ENCODE measurements at regions not wholly inside any gene's neighbourhood (a gene's known extent, or its start where the extent isn't known, plus 50 kb on each side); places are given as distances from the start of the nearest gene placed in this dataset.
"Not testable (repeated sequence)": the region's sequence is repeated elsewhere in the genome, so short reads cannot be mapped to it uniquely, and the experiment has no call there.

GRCh38 chr2:228575897-228576296 is 394.4 kb upstream of the SPHKAP start:
- H3K9me3 ChIP-seq (ENCODE audit: control insufficient read depth, insufficient read depth, low read depth, low read length): 0 out of 2 replicates have a peak, but pooled peaks cover 3% of the 10 kb centered on the region
- TF ChIP-seq POLR2AphosphoS5 (IDR thresholded peaks at IDR 0.05; ENCODE audit: low read depth, low read length) (no peak), REST (IDR thresholded peaks at IDR 0.05; ENCODE audit: insufficient read depth in 1 of 2, low read depth in 2 of 2, low read length in 1 of 2) (no peak), CTCF (IDR thresholded peaks at IDR 0.05) (no peak), SIN3A (IDR thresholded peaks at IDR 0.05; ENCODE audit: borderline replicate concordance, insufficient read depth, low read depth, low read length) (no peak), TCF7L2 (IDR thresholded peaks at IDR 0.05; ENCODE audit: low read depth, low read length) (no peak)
- H3K27me3 ChIP-seq (ENCODE audit: control insufficient read depth, insufficient read depth, low read length): no peaks in the 10 kb centered on the region
- H3K27ac ChIP-seq (ENCODE audit: low read length): no peak overlapping the region
- CTCF ChIA-PET: no interaction called here
- DNase-seq (ENCODE audit: low read depth, low spot score) (no peak), ATAC-seq (no peak)
- intact Hi-C loops (cut with micrococcal nuclease; ENCODE audit: unreplicated experiment): no loop called here
- no peaks in the 10 kb centered on the region for H3K4me1 ChIP-seq (ENCODE audit: control insufficient read depth, insufficient read depth, low read length)
- in situ Hi-C loops (cut with HindIII; ENCODE audit: low pct_unique_long_range_greater_than_20kb, low sequenced_read_pairs): no loop called here
- H3K4me3 ChIP-seq (ENCODE audit: low read depth in 2 of 2, low read length in 2 of 2): no peak overlapping the region
- POLR2A ChIA-PET: no interaction called here
- no TSS peak for BruUV-seq (replicated peaks)
- no peaks in the 10 kb centered on the region for H3K36me3 ChIP-seq (ENCODE audit: control insufficient read depth, insufficient read depth, low read length)

- in situ Hi-C loops (cut with HindIII; ENCODE audit: low pct_unique_long_range_greater_than_20kb, low sequenced_read_pairs); CTCF ChIA-PET; POLR2A ChIA-PET: not testable (repeated sequence)
Measured at GRCh38 chr2:228568275-228568674, 386.8 kb upstream of the SPHKAP start.

GRCh38 chr2:228561816-228562215 is 380.3 kb upstream of the SPHKAP start:
- no peak for ATAC-seq
- DNase-seq (ENCODE audit: low read depth, low spot score): no peak
- Histone ChIP-seq H3K9me3 (ENCODE audit: control insufficient read depth, insufficient read depth, low read depth, low read length) (no peaks in the 10 kb centered on the region), H3K4me3 (ENCODE audit: low read depth in 2 of 2, low read length in 2 of 2) (no peak overlapping the region), H3K36me3 (ENCODE audit: control insufficient read depth, insufficient read depth, low read length) (no peaks in the 10 kb centered on the region), H3K4me1 (ENCODE audit: control insufficient read depth, insufficient read depth, low read length) (no peaks in the 10 kb centered on the region), H3K27ac (ENCODE audit: low read length) (no peak overlapping the region), H3K27me3 (ENCODE audit: control insufficient read depth, insufficient read depth, low read length) (no peaks in the 10 kb centered on the region)
- in situ Hi-C loops (cut with HindIII; ENCODE audit: low pct_unique_long_range_greater_than_20kb, low sequenced_read_pairs): no loop called here
- no TSS peak for BruUV-seq (replicated peaks)
- TF ChIP-seq POLR2AphosphoS5 (IDR thresholded peaks at IDR 0.05; ENCODE audit: low read depth, low read length): no peak
- no peak for TF ChIP-seq REST (IDR thresholded peaks at IDR 0.05; ENCODE audit: insufficient read depth in 1 of 2, low read depth in 2 of 2, low read length in 1 of 2)
- TF ChIP-seq TCF7L2 (IDR thresholded peaks at IDR 0.05; ENCODE audit: low read depth, low read length): no peak
- ChIA-PET POLR2A (no interaction called here), CTCF (no interaction called here)
- intact Hi-C loops (cut with micrococcal nuclease; ENCODE audit: unreplicated experiment): no loop called here

More at GRCh38 chr2:228568275-228568674, 386.8 kb upstream of the SPHKAP start:
- H3K27ac ChIP-seq (ENCODE audit: low read length); BruUV-seq (replicated peaks); ATAC-seq; DNase-seq (ENCODE audit: low read depth, low spot score); H3K4me1 ChIP-seq (ENCODE audit: control insufficient read depth, insufficient read depth, low read length); H3K9me3 ChIP-seq (ENCODE audit: control insufficient read depth, insufficient read depth, low read depth, low read length); H3K36me3 ChIP-seq (ENCODE audit: control insufficient read depth, insufficient read depth, low read length); H3K27me3 ChIP-seq (ENCODE audit: control insufficient read depth, insufficient read depth, low read length); intact Hi-C loops (cut with micrococcal nuclease; ENCODE audit: unreplicated experiment); H3K4me3 ChIP-seq (ENCODE audit: low read depth in 2 of 2, low read length in 2 of 2): not testable (repeated sequence)

All from Panc1 (cell line).